AML-193 (cell line): ENCODE measurements at regions not wholly inside any gene's neighbourhood (a gene's known extent, or its start where the extent isn't known, plus 50 kb on each side); places are given as distances from the start of the nearest gene placed in this dataset.
"Not testable (repeated sequence)": the region's sequence is repeated elsewhere in the genome, so short reads cannot be mapped to it uniquely, and the experiment has no call there.

Experiments
- DNase-seq, 2 experiments: peaks; one replicate each; lab custom pipeline; 2025; lab: John Stamatoyannopoulos, UW

- DNase-seq: no peak
These were observed 96.2 kb upstream of the TSHZ3 start for GRCh38 chr19:31445406-31445805.

- DNase-seq: no peak
These were observed 99.0 kb upstream of the TSHZ3 start for GRCh38 chr19:31448221-31448657.

- no peak for DNase-seq
These were observed 100.1 kb upstream of the TSHZ3 start for GRCh38 chr19:31449379-31449778.

GRCh38 chr19:31450696-31451095 is 101.5 kb upstream of the TSHZ3 start:
- no peak for DNase-seq

- no peak for DNase-seq
These were observed 102.6 kb upstream of the TSHZ3 start for GRCh38 chr19:31451686-31452330.

GRCh38 chr19:31459430-31459829 is 110.2 kb upstream of the TSHZ3 start:
- no peak for DNase-seq

- no peak for DNase-seq
These were observed 112.7 kb upstream of the TSHZ3 start for GRCh38 chr19:31461814-31462539.

GRCh38 chr19:31470229-31470939 is 121.1 kb upstream of the TSHZ3 start:
- DNase-seq: no peak

- DNase-seq: no peak
These were observed 121.7 kb upstream of the TSHZ3 start for GRCh38 chr19:31470952-31471351.

GRCh38 chr19:31478241-31478640 is 129.0 kb upstream of the TSHZ3 start:
- no peak for DNase-seq

- no peak for DNase-seq
These were observed 134.1 kb upstream of the TSHZ3 start for GRCh38 chr19:31483226-31483857.

- DNase-seq: not testable (repeated sequence)
These were observed 135.7 kb upstream of the TSHZ3 start for GRCh38 chr19:31484858-31485410.

- no peak for DNase-seq
These were observed 136.2 kb upstream of the TSHZ3 start for GRCh38 chr19:31485472-31485871.

GRCh38 chr19:31491242-31491641 is 142.0 kb upstream of the TSHZ3 start:
- no peak for DNase-seq

GRCh38 chr19:31492050-31492449 is 142.8 kb upstream of the TSHZ3 start:
- no peak for DNase-seq

GRCh38 chr19:31496076-31496475 is 146.8 kb upstream of the TSHZ3 start:
- DNase-seq: no peak

- DNase-seq: no peak
These were observed 148.5 kb upstream of the TSHZ3 start for GRCh38 chr19:31497709-31498108.

- no peak for DNase-seq
These were observed 149.5 kb upstream of the TSHZ3 start for GRCh38 chr19:31498781-31499180.

GRCh38 chr19:31499281-31500196 is 150.3 kb upstream of the TSHZ3 start:
- no peak for DNase-seq

- DNase-seq: no peak
These were observed 151.1 kb upstream of the TSHZ3 start for GRCh38 chr19:31500197-31500830.

GRCh38 chr19:31500946-31501345 is 151.7 kb upstream of the TSHZ3 start:
- no peak for DNase-seq
